ENCODE measurements at regions not wholly inside any gene's neighbourhood (a gene's known extent, or its start where the extent isn't known, plus 50 kb on each side); places are given as distances from the start of the nearest gene placed in this dataset.

DNA sequence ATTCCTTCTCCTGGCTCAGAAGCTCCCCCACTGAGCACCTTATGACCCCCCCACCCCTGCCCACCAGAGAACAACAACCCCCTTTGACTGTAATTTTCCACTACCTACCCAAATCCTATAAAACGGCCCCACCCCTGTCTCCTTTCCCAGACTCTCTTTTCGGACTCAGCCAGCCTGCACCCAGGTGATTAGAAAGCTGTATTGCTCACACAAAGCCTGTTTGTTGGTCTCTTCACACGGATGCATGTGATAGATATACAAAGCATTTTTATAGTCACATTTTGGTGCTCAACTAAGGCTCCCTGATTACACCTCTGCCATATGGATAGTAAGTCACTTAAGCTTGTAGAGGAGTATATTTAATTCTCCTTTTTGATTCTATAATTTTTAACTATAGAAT, 985.8 kb downstream of the REEP3 start:
- DNase-seq (no peak), ATAC-seq (ENCODE audit: low read depth) (no peak)
- Histone ChIP-seq H3K79me2 (ENCODE audit: control insufficient read depth, insufficient read depth, low read length) (no peaks in the 10 kb centered on the region), H3K27ac (ENCODE audit: low read length in 2 of 2) (no peak overlapping the region), H3K4me1 (ENCODE audit: control insufficient read depth in 2 of 2, insufficient read depth in 2 of 2, low read length in 2 of 2) (no peaks in the 10 kb centered on the region), H3K9ac (ENCODE audit: low read length) (no peak overlapping the region), H3K27me3 (replicated peaks in 1 of 4; ENCODE audit: control extremely low read depth in 1 of 4, control insufficient read depth in 3 of 4, insufficient read depth in 4 of 4, low read length in 3 of 4) (no peaks in the 10 kb centered on the region), H3K9me3 (ENCODE audit: control extremely low read depth in 1 of 3, control insufficient read depth in 2 of 3, insufficient read depth in 1 of 3, low read length in 2 of 3) (no peaks in the 10 kb centered on the region), H3K4me3 (ENCODE audit: control extremely low read depth in 1 of 5, extremely low read depth in 1 of 5, insufficient read depth in 1 of 5, low read depth in 2 of 5, low read length in 4 of 5) (no peak overlapping the region), H4K20me1 (ENCODE audit: control insufficient read depth, insufficient read depth, low read length, poor library complexity, severe bottlenecking) (no peaks in the 10 kb centered on the region), H3K4me2 (replicated peaks; ENCODE audit: low read depth, low read length, poor library complexity, severe bottlenecking) (no peak overlapping the region), H3K36me3 (replicated peaks in 1 of 2; ENCODE audit: control extremely low read depth in 1 of 2, control insufficient read depth in 1 of 2, extremely low read depth in 1 of 2, insufficient read depth in 2 of 2, low read length in 1 of 2) (no peaks in the 10 kb centered on the region), H2AFZ (ENCODE audit: insufficient read depth, low read depth, low read length, poor library complexity, severe bottlenecking) (no peak overlapping the region)
- Mint-ChIP-seq H3K4me1 (no peaks in the 10 kb centered on the region), H3K27me3 (no peaks in the 10 kb centered on the region), H3K4me3 (no peak overlapping the region), H3K27ac (no peak overlapping the region), H3K9me3 (ENCODE audit: insufficient read depth) (no peaks in the 10 kb centered on the region)
- TF ChIP-seq, protein P1, sequence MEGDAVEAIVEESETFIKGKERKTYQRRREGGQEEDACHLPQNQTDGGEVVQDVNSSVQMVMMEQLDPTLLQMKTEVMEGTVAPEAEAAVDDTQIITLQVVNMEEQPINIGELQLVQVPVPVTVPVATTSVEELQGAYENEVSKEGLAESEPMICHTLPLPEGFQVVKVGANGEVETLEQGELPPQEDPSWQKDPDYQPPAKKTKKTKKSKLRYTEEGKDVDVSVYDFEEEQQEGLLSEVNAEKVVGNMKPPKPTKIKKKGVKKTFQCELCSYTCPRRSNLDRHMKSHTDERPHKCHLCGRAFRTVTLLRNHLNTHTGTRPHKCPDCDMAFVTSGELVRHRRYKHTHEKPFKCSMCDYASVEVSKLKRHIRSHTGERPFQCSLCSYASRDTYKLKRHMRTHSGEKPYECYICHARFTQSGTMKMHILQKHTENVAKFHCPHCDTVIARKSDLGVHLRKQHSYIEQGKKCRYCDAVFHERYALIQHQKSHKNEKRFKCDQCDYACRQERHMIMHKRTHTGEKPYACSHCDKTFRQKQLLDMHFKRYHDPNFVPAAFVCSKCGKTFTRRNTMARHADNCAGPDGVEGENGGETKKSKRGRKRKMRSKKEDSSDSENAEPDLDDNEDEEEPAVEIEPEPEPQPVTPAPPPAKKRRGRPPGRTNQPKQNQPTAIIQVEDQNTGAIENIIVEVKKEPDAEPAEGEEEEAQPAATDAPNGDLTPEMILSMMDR (IDR thresholded peaks at IDR 0.05) = no peak
- no peak for TF ChIP-seq EZH2 (IDR thresholded peaks at IDR 0.05; ENCODE audit: borderline replicate concordance, insufficient read depth, low read depth, low read length, poor library complexity, severe bottlenecking)
- 71% methylated on average over 1 of the region's 3 CpGs for WGBS (ENCODE audit: insufficient coverage)
- intact Hi-C loops (cut with micrococcal nuclease) = no loop called here
- ChIA-PET POLR2A (no interaction called here), CTCF (no interaction called here)

DNA sequence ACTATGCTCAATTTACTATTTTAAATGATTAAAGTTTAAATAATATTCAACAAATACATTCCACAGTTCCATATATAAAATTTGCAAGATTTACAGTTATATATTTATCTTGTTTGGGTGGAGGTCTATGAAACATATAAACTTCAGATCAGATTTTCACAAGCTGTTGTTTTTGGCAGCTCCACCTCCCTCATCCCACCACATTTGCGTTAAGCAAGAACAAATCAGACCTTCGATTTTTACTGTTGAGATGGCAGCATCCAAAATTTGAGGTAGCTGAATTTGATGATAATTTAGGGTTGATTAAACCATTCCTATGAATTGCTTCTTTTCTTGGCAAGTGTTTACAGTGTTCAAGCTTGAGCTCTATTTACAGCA, 986.4 kb downstream of the REEP3 start:
- H3K36me3 ChIP-seq (replicated peaks in 1 of 2; ENCODE audit: control extremely low read depth in 1 of 2, control insufficient read depth in 1 of 2, extremely low read depth in 1 of 2, insufficient read depth in 2 of 2, low read length in 1 of 2) = no peaks in the 10 kb centered on the region
- H3K4me1 Mint-ChIP-seq = no peaks in the 10 kb centered on the region
- H3K27ac ChIP-seq (ENCODE audit: low read length in 2 of 2) = no peak overlapping the region
- H3K27ac Mint-ChIP-seq = no peak overlapping the region
- no peaks in the 10 kb centered on the region for H3K9me3 Mint-ChIP-seq (ENCODE audit: insufficient read depth)
- POLR2A ChIA-PET = no interaction called here
- H3K4me1 ChIP-seq (ENCODE audit: control insufficient read depth in 2 of 2, insufficient read depth in 2 of 2, low read length in 2 of 2) = no peaks in the 10 kb centered on the region
- intact Hi-C loops (cut with micrococcal nuclease) = no loop called here
- H3K9ac ChIP-seq (ENCODE audit: low read length) = no peak overlapping the region
- DNase-seq (no peak), ATAC-seq (ENCODE audit: low read depth) (no peak)
- H2AFZ ChIP-seq (ENCODE audit: insufficient read depth, low read depth, low read length, poor library complexity, severe bottlenecking) = no peak overlapping the region
- no peaks in the 10 kb centered on the region for H3K27me3 Mint-ChIP-seq
- no peaks in the 10 kb centered on the region for H4K20me1 ChIP-seq (ENCODE audit: control insufficient read depth, insufficient read depth, low read length, poor library complexity, severe bottlenecking)
- WGBS (ENCODE audit: insufficient coverage) = no CpG with 5 or more reads among the region's 2 CpGs
- H3K9me3 ChIP-seq (ENCODE audit: control extremely low read depth in 1 of 3, control insufficient read depth in 2 of 3, insufficient read depth in 1 of 3, low read length in 2 of 3) = no peaks in the 10 kb centered on the region
- TF ChIP-seq, protein P1 (IDR thresholded peaks at IDR 0.05) = no peak
- no peak for TF ChIP-seq EZH2 (IDR thresholded peaks at IDR 0.05; ENCODE audit: borderline replicate concordance, insufficient read depth, low read depth, low read length, poor library complexity, severe bottlenecking)
- no peaks in the 10 kb centered on the region for H3K79me2 ChIP-seq (ENCODE audit: control insufficient read depth, insufficient read depth, low read length)
- H3K4me2 ChIP-seq (replicated peaks; ENCODE audit: low read depth, low read length, poor library complexity, severe bottlenecking) = no peak overlapping the region
- CTCF ChIA-PET = no interaction called here
- H3K4me3 Mint-ChIP-seq = no peak overlapping the region
- no peaks in the 10 kb centered on the region for H3K27me3 ChIP-seq (replicated peaks in 1 of 4; ENCODE audit: control extremely low read depth in 1 of 4, control insufficient read depth in 3 of 4, insufficient read depth in 4 of 4, low read length in 3 of 4)
- no peak overlapping the region for H3K4me3 ChIP-seq (ENCODE audit: control extremely low read depth in 1 of 5, extremely low read depth in 1 of 5, insufficient read depth in 1 of 5, low read depth in 2 of 5, low read length in 4 of 5)

Measured in B cell (primary cell).